ENCODE measurements at regions not wholly inside any gene's neighbourhood (a gene's known extent, or its start where the extent isn't known, plus 50 kb on each side); places are given as distances from the start of the nearest gene placed in this dataset.

DNA sequence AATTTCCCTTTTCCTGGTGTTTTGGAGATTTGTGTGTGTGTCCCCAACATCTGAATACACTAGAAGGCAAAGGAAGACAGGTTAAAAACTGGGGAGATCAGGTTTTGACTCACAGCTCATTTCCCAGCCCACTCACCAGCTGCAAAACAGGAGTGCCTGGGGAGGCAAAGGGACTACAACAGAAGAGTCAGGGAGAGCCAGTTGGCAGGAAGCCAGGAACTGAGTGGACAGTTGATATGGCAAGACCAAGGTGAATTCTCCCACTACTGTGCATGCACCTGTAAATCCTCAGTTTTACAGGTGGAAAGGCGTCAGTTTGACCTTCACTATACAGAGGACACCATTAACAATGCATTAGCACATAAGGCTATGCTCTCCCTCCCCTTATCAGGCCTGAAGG, 901.5 kb upstream of the SEMA6D start:
- Mint-ChIP-seq H3K9me3 (ENCODE audit: low read depth) (no peaks in the 10 kb centered on the region), H3K36me3 (ENCODE audit: insufficient read depth) (no peaks in the 10 kb centered on the region), H3K27ac (peak overlapping the region; percentile 30), H3K4me3 (ENCODE audit: low read depth) (no peak overlapping the region), H3K27me3 (no peaks in the 10 kb centered on the region), H3K4me1 (ENCODE audit: low read depth) (no peaks in the 10 kb centered on the region)
- no peak for DNase-seq (ENCODE audit: low spot score, unreplicated experiment)
- TF ChIP-seq CTCF (IDR thresholded peaks at IDR 0.05; ENCODE audit: unreplicated experiment): no peak

GRCh38 chr15:46848704-46849103, 868.6 kb upstream of the SEMA6D start:
- Mint-ChIP-seq H3K36me3 (ENCODE audit: insufficient read depth) (no peaks in the 10 kb centered on the region), H3K27ac (no peak overlapping the region), H3K4me3 (ENCODE audit: low read depth) (no peak overlapping the region), H3K27me3 (no peaks in the 10 kb centered on the region), H3K9me3 (ENCODE audit: low read depth) (peaks cover 8% of the 10 kb centered on the region), H3K4me1 (ENCODE audit: low read depth) (no peaks in the 10 kb centered on the region)
- no peak for DNase-seq (ENCODE audit: low spot score, unreplicated experiment)
- no peak for TF ChIP-seq CTCF (IDR thresholded peaks at IDR 0.05; ENCODE audit: unreplicated experiment)

- Mint-ChIP-seq H3K36me3 (ENCODE audit: insufficient read depth) (no peaks in the 10 kb centered on the region), H3K9me3 (ENCODE audit: low read depth) (no peaks in the 10 kb centered on the region), H3K27me3 (peaks cover 2% of the 10 kb centered on the region), H3K4me3 (ENCODE audit: low read depth) (no peak overlapping the region), H3K4me1 (ENCODE audit: low read depth) (peaks cover 7% of the 10 kb centered on the region), H3K27ac (no peak overlapping the region)
- no peak for TF ChIP-seq CTCF (IDR thresholded peaks at IDR 0.05; ENCODE audit: unreplicated experiment)
- no peak for DNase-seq (ENCODE audit: low spot score, unreplicated experiment)
These were observed 863.7 kb upstream of the SEMA6D start for GRCh38 chr15:46853600-46853999.

DNA sequence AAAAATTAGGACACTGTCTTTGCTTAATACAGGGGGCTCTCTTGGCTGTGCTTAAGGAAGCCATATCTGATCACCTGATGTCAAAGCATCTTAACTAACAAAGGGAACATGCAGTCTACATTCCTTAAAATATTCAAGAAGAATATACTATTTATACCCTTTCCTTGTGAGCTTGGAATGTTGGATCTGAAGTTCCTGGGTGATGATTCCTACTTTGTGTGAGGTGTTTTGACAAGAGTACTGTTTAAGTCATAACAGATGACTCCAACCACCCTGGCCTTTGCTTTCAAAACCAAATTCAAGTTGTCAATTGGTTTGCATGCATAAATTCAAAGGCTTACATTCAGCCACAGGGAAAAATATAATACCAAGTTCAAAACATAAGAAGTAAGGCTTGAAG, 862.7 kb upstream of the SEMA6D start:
- Mint-ChIP-seq H3K36me3 (ENCODE audit: insufficient read depth) (no peaks in the 10 kb centered on the region), H3K27me3 (peaks cover 2% of the 10 kb centered on the region), H3K9me3 (ENCODE audit: low read depth) (no peaks in the 10 kb centered on the region), H3K4me3 (ENCODE audit: low read depth) (no peak overlapping the region), H3K4me1 (ENCODE audit: low read depth) (peaks cover 7% of the 10 kb centered on the region), H3K27ac (no peak overlapping the region)
- no peak for TF ChIP-seq CTCF (IDR thresholded peaks at IDR 0.05; ENCODE audit: unreplicated experiment)
- no peak for DNase-seq (ENCODE audit: low spot score, unreplicated experiment)

DNA sequence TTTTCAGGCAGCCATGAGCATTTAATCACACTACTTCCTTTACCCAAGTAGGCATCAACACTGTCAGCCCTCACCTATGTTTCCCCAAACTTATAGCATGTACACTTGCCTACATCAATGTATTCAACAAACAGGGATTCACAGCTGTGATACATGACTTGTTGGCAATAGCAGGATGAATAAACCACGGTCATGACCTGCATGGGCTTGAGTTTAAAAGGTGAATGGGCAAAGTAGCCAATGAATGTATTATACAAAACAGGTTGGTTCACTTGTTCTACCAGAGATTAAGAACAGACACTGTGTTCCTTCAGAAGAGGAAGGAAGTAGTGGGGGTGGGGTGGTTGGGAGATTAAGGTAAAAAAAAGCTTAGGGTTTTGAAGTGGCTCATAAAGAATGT, 861.9 kb upstream of the SEMA6D start:
- peaks cover 2% of the 10 kb centered on the region for H3K27me3 Mint-ChIP-seq
- peaks cover 7% of the 10 kb centered on the region for H3K4me1 Mint-ChIP-seq (ENCODE audit: low read depth)
- no peak overlapping the region for H3K27ac Mint-ChIP-seq
- TF ChIP-seq CTCF (IDR thresholded peaks at IDR 0.05; ENCODE audit: unreplicated experiment): no peak
- no peaks in the 10 kb centered on the region for H3K9me3 Mint-ChIP-seq (ENCODE audit: low read depth)
- no peak overlapping the region for H3K4me3 Mint-ChIP-seq (ENCODE audit: low read depth)
- no peaks in the 10 kb centered on the region for H3K36me3 Mint-ChIP-seq (ENCODE audit: insufficient read depth)
- no peak for DNase-seq (ENCODE audit: low spot score, unreplicated experiment)

All from progenitor cell of endocrine pancreas (in vitro differentiated cells).